ENCODE measurements at regions not wholly inside any gene's neighbourhood (a gene's known extent, or its start where the extent isn't known, plus 50 kb on each side); places are given as distances from the start of the nearest gene placed in this dataset.

DNA sequence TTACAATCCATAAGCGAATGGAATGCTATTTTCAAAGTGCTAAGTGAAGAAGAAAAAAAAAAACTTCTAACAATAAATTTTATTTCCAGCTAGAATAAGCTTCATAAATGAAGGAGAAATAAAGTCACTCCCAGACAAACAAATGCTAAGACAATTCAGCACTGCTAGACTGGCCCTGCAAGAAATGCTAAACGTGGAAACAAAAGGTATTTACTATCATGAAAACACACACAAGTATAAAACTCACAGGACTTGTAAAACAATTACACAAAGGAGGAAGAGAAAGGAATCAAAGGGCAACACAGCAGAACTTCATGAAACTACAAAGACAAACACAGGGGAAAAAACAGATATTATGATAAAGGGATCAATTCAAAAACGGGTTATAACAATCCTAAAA is 85.8 kb upstream of the NELL2 start:
- H3K9me3 ChIP-seq (ENCODE audit: control insufficient read depth, insufficient read depth, low read depth, low read length): no peaks in the 10 kb centered on the region
- H3K4me1 ChIP-seq (ENCODE audit: control insufficient read depth, insufficient read depth, low read length): no peaks in the 10 kb centered on the region
- H3K36me3 ChIP-seq (ENCODE audit: control insufficient read depth in 2 of 2, insufficient read depth in 1 of 2, low read length in 2 of 2): no peaks in the 10 kb centered on the region
- H3K4me3 ChIP-seq (ENCODE audit: low read depth, low read length): no peak overlapping the region
- ChIA-PET POLR2A (no interaction called here), CTCF (no interaction called here)
- no peak overlapping the region for H3K27ac ChIP-seq (ENCODE audit: extremely low read depth, low read depth, low read length)
- TF ChIP-seq GLIS1 (tag by site-specific recombination; IDR thresholded peaks at IDR 0.05): no peak
- TF ChIP-seq ZNF23 (tag by site-specific recombination; IDR thresholded peaks at IDR 0.05; ENCODE audit: borderline replicate concordance): no peak
- TF ChIP-seq, protein P1, sequence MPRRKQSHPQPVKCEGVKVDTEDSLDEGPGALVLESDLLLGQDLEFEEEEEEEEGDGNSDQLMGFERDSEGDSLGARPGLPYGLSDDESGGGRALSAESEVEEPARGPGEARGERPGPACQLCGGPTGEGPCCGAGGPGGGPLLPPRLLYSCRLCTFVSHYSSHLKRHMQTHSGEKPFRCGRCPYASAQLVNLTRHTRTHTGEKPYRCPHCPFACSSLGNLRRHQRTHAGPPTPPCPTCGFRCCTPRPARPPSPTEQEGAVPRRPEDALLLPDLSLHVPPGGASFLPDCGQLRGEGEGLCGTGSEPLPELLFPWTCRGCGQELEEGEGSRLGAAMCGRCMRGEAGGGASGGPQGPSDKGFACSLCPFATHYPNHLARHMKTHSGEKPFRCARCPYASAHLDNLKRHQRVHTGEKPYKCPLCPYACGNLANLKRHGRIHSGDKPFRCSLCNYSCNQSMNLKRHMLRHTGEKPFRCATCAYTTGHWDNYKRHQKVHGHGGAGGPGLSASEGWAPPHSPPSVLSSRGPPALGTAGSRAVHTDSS (tag by site-specific recombination; IDR thresholded peaks at IDR 0.05): no peak
- TF ChIP-seq SCRT1 (tag by site-specific recombination; IDR thresholded peaks at IDR 0.05; ENCODE audit: borderline replicate concordance): no peak
- no peak for TF ChIP-seq ZNF157 (tag by site-specific recombination; IDR thresholded peaks at IDR 0.05)
- TF ChIP-seq, protein P2, sequence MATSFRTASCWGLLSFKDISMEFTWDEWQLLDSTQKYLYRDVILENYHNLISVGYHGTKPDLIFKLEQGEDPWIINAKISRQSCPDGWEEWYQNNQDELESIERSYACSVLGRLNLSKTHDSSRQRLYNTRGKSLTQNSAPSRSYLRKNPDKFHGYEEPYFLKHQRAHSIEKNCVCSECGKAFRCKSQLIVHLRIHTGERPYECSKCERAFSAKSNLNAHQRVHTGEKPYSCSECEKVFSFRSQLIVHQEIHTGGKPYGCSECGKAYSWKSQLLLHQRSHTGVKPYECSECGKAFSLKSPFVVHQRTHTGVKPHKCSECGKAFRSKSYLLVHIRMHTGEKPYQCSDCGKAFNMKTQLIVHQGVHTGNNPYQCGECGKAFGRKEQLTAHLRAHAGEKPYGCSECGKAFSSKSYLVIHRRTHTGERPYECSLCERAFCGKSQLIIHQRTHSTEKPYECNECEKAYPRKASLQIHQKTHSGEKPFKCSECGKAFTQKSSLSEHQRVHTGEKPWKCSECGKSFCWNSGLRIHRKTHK (tag by site-specific recombination; IDR thresholded peaks at IDR 0.05): no peak
- no peak for TF ChIP-seq GLI4 (tag by site-specific recombination; IDR thresholded peaks at IDR 0.05)

DNA sequence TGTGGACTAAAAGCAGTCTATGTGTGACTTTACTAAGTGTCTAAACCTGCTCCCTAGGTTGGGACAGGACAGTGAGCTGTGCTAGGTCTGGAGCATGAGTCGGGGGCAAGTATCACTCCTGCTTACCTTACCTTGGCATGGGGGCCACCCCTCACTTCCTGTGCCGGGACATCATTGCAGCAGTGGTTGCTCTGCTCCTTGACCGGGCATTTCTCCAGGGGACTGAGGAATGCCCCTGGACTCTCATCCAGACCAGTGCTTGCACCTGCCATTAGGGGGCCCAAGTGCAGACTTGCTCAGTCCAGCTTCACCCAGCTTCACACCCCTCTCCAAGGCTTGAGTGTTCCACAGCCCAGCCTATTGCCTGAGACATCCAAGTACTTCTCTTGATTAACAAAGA is 84.7 kb upstream of the NELL2 start:
- Histone ChIP-seq H3K4me3 (ENCODE audit: low read depth, low read length) (no peak overlapping the region), H3K27ac (ENCODE audit: extremely low read depth, low read depth, low read length) (no peak overlapping the region), H3K4me1 (ENCODE audit: control insufficient read depth, insufficient read depth, low read length) (no peaks in the 10 kb centered on the region), H3K36me3 (ENCODE audit: control insufficient read depth in 2 of 2, insufficient read depth in 1 of 2, low read length in 2 of 2) (no peaks in the 10 kb centered on the region), H3K9me3 (ENCODE audit: control insufficient read depth, insufficient read depth, low read depth, low read length) (no peaks in the 10 kb centered on the region)
- CTCF ChIA-PET: interaction anchor here (0.6 to 2.0 kb wide), 3 partner anchors 11 to 141 kb away, joined by 3 to 7 read pairs (median 3); no protein-coding TSS in a partner anchor
- POLR2A ChIA-PET: no interaction called here
- TF ChIP-seq GLIS1 (tag by site-specific recombination; IDR thresholded peaks at IDR 0.05) (no peak), OSR2 (tag by site-specific recombination; IDR thresholded peaks at IDR 0.05) (no peak), ZNF248 (tag by site-specific recombination; IDR thresholded peaks at IDR 0.05) (no peak), ZNF837 (tag by site-specific recombination; IDR thresholded peaks at IDR 0.05) (no peak), ZNF394 (tag by site-specific recombination; IDR thresholded peaks at IDR 0.05; ENCODE audit: borderline replicate concordance) (no peak), ZNF302 (tag by site-specific recombination; IDR thresholded peaks at IDR 0.05; ENCODE audit: low read depth) (no peak)
- TF ChIP-seq, protein P3, sequence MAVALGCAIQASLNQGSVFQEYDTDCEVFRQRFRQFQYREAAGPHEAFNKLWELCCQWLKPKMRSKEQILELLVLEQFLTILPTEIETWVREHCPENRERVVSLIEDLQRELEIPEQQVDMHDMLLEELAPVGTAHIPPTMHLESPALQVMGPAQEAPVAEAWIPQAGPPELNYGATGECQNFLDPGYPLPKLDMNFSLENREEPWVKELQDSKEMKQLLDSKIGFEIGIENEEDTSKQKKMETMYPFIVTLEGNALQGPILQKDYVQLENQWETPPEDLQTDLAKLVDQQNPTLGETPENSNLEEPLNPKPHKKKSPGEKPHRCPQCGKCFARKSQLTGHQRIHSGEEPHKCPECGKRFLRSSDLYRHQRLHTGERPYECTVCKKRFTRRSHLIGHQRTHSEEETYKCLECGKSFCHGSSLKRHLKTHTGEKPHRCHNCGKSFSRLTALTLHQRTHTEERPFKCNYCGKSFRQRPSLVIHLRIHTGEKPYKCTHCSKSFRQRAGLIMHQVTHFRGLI (tag by site-specific recombination; IDR thresholded peaks at IDR 0.05): no peak
- TF ChIP-seq, protein P4, sequence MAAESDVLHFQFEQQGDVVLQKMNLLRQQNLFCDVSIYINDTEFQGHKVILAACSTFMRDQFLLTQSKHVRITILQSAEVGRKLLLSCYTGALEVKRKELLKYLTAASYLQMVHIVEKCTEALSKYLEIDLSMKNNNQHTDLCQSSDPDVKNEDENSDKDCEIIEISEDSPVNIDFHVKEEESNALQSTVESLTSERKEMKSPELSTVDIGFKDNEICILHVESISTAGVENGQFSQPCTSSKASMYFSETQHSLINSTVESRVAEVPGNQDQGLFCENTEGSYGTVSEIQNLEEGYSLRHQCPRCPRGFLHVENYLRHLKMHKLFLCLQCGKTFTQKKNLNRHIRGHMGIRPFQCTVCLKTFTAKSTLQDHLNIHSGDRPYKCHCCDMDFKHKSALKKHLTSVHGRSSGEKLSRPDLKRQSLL (tag by site-specific recombination; IDR thresholded peaks at IDR 0.05): no peak
- TF ChIP-seq, protein P5, sequence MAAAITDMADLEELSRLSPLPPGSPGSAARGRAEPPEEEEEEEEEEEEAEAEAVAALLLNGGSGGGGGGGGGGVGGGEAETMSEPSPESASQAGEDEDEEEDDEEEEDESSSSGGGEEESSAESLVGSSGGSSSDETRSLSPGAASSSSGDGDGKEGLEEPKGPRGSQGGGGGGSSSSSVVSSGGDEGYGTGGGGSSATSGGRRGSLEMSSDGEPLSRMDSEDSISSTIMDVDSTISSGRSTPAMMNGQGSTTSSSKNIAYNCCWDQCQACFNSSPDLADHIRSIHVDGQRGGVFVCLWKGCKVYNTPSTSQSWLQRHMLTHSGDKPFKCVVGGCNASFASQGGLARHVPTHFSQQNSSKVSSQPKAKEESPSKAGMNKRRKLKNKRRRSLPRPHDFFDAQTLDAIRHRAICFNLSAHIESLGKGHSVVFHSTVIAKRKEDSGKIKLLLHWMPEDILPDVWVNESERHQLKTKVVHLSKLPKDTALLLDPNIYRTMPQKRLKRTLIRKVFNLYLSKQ (tag by site-specific recombination; IDR thresholded peaks at IDR 0.05; ENCODE audit: borderline replicate concordance): no peak
- TF ChIP-seq, protein P6, sequence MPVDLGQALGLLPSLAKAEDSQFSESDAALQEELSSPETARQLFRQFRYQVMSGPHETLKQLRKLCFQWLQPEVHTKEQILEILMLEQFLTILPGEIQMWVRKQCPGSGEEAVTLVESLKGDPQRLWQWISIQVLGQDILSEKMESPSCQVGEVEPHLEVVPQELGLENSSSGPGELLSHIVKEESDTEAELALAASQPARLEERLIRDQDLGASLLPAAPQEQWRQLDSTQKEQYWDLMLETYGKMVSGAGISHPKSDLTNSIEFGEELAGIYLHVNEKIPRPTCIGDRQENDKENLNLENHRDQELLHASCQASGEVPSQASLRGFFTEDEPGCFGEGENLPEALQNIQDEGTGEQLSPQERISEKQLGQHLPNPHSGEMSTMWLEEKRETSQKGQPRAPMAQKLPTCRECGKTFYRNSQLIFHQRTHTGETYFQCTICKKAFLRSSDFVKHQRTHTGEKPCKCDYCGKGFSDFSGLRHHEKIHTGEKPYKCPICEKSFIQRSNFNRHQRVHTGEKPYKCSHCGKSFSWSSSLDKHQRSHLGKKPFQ (tag by site-specific recombination; IDR thresholded peaks at IDR 0.05): no peak

Measured in HEK293 (cell line).